Prostate gland (tissue), 2 donors: ENCODE measurements at regions not wholly inside any gene's neighbourhood (a gene's known extent, or its start where the extent isn't known, plus 50 kb on each side); places are given as distances from the start of the nearest gene placed in this dataset.

ENCODE experiments used
- POLR2A ChIP-seq: fragments of 450-650 bp; IDR thresholded peaks from one replicate; pipeline ENCODE4 v1.6.1; 2016; ENCODE audit warnings: antibody characterized with exemption, mild to moderate bottlenecking
- POLR2AphosphoS5 ChIP-seq: sonication (generic); formaldehyde crosslinking; IDR thresholded peaks from one replicate; pipeline ENCODE4 v1.6.1; 2017; ENCODE audit warnings: antibody characterized with exemption
- TF ChIP-seq, protein P1 (sequence below), 4 experiments: fragments of 200-600 bp in 2 of 4; fragments of 450-650 bp in 2 of 4; sonication (generic) in 2 of 4; IDR thresholded peaks; 1 replicate in 3 of 4; 2 replicates in 1 of 4; pipeline ENCODE4 v1.5.1; 2016 to 2019; ENCODE audit warnings: antibody characterized with exemption in 4 of 4, mild to moderate bottlenecking in 2 of 4, moderate library complexity in 2 of 4

- TF ChIP-seq, protein P1, sequence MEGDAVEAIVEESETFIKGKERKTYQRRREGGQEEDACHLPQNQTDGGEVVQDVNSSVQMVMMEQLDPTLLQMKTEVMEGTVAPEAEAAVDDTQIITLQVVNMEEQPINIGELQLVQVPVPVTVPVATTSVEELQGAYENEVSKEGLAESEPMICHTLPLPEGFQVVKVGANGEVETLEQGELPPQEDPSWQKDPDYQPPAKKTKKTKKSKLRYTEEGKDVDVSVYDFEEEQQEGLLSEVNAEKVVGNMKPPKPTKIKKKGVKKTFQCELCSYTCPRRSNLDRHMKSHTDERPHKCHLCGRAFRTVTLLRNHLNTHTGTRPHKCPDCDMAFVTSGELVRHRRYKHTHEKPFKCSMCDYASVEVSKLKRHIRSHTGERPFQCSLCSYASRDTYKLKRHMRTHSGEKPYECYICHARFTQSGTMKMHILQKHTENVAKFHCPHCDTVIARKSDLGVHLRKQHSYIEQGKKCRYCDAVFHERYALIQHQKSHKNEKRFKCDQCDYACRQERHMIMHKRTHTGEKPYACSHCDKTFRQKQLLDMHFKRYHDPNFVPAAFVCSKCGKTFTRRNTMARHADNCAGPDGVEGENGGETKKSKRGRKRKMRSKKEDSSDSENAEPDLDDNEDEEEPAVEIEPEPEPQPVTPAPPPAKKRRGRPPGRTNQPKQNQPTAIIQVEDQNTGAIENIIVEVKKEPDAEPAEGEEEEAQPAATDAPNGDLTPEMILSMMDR (IDR thresholded peaks at IDR 0.05): no peak
- TF ChIP-seq POLR2AphosphoS5: no peak
- TF ChIP-seq POLR2A: no peak
Observed at GRCh38 chr12:116408489-116409250, 131.2 kb upstream of the MED13L start.
